ENCODE measurements at regions not wholly inside any gene's neighbourhood (a gene's known extent, or its start where the extent isn't known, plus 50 kb on each side); places are given as distances from the start of the nearest gene placed in this dataset.
"Not testable (repeated sequence)": the region's sequence is repeated elsewhere in the genome, so short reads cannot be mapped to it uniquely, and the experiment has no call there.

GRCh38 chr12:68422956-68423574, 90.9 kb upstream of the MDM1 start:
- DNase-seq (ENCODE audit: low read depth in 2 of 2) = peak in 1 of 2 donors; percentile 85

- DNase-seq (ENCODE audit: low read depth in 2 of 2) = no peak
Measured at GRCh38 chr12:68425998-68426397, 93.8 kb upstream of the MDM1 start.

DNA sequence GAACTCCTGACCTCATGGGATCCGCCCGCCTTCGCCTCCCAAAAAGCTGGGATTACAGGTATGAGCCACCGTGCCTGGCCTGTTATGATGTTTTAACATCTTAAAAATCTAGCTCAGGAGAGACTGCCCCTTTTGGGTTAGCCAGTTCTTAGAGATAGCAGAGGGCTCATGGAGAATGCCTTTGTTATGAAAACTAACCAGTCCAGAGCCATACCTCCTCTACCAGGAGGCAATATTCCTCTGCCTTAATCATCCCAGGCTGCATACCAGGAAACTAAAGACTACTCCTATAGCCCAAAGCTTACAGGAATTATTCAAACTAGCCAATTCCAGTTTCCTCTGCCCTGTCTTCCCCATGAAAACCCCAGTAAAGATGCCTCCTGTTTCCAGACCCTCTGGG, 96.0 kb upstream of the MDM1 start:
- no peak for DNase-seq (ENCODE audit: low read depth in 2 of 2)

GRCh38 chr12:68428724-68429501, 96.8 kb upstream of the MDM1 start:
- DNase-seq (ENCODE audit: low read depth in 2 of 2) = no peak

GRCh38 chr12:68429696-68430095, 97.5 kb upstream of the MDM1 start:
- no peak for DNase-seq (ENCODE audit: low read depth in 2 of 2)

- DNase-seq (ENCODE audit: low read depth in 2 of 2) = no peak
Measured at GRCh38 chr12:68431786-68432185, 99.6 kb upstream of the MDM1 start.

GRCh38 chr12:68432622-68433021, 100.5 kb upstream of the MDM1 start:
- DNase-seq (ENCODE audit: low read depth in 2 of 2) = no peak

- no peak for DNase-seq (ENCODE audit: low read depth in 2 of 2)
Measured at GRCh38 chr12:68434391-68435298, 102.5 kb upstream of the MDM1 start.

GRCh38 chr12:68435299-68435637, 103.1 kb upstream of the MDM1 start:
- DNase-seq (ENCODE audit: low read depth in 2 of 2) = no peak

GRCh38 chr12:68435816-68436215, 103.7 kb upstream of the MDM1 start:
- DNase-seq (ENCODE audit: low read depth in 2 of 2) = no peak

DNA sequence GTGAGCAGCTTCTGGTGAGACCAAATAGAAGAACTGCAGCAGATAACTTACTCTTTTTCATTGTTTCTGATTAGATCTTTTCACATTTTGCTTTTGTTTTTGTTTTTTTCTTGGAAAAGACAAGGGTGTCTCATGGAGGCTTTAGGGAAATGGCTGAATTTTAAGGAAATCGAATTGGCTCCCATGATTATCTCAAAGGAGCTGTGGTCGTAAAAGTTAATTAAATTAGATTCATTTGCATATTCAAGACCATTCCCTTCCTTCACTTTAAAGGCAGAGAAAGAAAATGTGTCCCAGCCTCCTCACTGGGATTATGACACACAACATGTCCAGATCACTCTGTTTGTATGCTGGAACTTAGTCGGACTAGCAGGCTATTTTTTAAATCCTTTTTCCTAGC, 106.4 kb upstream of the MDM1 start:
- DNase-seq (ENCODE audit: low read depth in 2 of 2) = no peak

DNA sequence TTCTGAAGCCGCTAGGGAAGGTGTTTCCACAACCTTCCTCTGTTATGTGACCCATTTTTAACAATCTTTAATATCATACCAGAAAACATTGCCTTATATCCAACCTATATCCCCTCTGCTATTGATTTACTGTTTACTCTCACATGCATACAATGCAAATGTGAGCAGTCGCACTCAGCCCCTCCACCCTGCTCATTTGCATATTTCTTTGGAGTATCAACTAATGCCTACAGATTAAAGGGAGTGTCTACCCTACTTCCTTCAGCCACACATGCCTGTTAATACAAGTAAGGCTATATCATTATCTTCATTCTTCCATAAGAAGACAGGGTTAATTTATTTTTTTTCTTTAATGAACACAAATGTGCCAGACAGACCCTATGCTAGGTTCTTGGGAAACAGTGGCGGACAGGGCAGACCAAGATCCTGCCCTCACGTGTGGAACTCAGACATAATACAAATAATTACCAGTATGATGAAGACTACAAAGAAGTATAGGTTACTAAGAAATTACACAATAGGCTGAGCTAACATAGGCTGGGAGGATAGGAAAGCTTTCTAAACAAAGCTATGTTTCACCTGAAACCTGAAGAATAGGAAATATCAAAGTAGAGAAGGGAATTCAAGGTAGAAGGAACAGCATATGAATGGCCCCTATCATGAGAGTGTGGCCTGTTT, 107.3 kb upstream of the MDM1 start:
- DNase-seq (ENCODE audit: low read depth in 2 of 2) = no peak

- no peak for DNase-seq (ENCODE audit: low read depth in 2 of 2)
Measured at GRCh38 chr12:68440068-68440581, 108.0 kb upstream of the MDM1 start.

- no peak for DNase-seq (ENCODE audit: low read depth in 2 of 2)
Measured at GRCh38 chr12:68441167-68441566, 109.0 kb upstream of the MDM1 start.

- not testable (repeated sequence) for DNase-seq (ENCODE audit: low read depth in 2 of 2)
Measured at GRCh38 chr12:68442353-68442972, 110.3 kb upstream of the MDM1 start.

DNA sequence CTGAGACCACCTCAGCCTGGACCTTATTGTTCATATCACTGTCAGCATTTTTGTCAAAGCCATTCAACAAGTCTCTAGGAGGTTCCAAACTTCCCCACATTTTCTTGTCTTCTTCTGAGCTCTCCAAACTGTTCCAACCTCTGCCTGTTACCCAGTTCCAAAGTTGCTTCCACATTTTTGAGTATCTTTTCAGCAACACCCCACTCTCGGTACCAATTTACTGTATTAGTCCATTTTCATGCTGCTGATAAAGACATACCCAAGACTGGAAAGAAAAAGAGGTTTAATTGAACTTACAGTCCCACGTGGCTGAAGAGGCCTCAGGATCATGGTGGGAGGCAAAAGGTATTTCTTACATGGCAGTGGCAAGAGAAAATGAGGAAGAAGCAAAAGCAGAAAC, 111.5 kb upstream of the MDM1 start:
- not testable (repeated sequence) for DNase-seq (ENCODE audit: low read depth in 2 of 2)

DNA sequence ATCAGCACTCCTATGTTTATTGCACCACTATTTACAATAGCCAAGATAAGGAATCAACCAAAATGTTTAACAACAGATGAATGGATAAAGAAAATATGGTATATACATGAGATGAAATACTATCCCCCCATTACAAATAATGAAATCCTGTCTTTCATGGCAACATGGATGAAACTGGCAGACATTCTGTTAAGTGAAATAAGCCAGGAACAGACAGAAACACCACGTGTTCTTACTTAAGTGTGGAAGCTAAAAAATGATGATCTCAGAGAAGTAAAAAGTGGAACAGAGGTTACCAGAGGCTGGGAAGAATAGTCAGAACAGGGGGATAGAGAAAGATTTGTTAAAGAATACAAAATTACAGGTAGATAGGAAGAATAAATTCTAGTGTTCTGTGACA, 113.7 kb upstream of the MDM1 start:
- DNase-seq (ENCODE audit: low read depth in 2 of 2) = no peak

DNA sequence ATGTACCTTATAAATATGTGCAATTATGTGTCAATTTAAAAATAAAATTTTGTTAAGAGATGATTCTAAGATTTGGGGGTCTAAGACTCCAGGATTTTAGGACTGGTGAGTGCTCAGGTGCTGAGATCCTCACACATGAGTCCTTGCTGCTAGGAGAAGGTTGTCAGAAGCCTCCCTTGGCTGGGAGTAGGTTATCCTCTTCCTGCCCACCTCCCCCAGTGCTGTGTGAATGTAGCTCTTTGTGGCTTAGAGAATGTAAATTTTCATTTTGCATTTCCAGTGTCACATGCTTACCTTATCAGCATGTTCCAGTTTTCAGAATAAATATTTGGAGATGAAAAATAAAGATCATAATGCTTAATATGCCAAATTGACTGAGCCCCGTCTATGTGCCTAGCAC, 114.2 kb upstream of the MDM1 start:
- DNase-seq (ENCODE audit: low read depth in 2 of 2) = no peak

DNA sequence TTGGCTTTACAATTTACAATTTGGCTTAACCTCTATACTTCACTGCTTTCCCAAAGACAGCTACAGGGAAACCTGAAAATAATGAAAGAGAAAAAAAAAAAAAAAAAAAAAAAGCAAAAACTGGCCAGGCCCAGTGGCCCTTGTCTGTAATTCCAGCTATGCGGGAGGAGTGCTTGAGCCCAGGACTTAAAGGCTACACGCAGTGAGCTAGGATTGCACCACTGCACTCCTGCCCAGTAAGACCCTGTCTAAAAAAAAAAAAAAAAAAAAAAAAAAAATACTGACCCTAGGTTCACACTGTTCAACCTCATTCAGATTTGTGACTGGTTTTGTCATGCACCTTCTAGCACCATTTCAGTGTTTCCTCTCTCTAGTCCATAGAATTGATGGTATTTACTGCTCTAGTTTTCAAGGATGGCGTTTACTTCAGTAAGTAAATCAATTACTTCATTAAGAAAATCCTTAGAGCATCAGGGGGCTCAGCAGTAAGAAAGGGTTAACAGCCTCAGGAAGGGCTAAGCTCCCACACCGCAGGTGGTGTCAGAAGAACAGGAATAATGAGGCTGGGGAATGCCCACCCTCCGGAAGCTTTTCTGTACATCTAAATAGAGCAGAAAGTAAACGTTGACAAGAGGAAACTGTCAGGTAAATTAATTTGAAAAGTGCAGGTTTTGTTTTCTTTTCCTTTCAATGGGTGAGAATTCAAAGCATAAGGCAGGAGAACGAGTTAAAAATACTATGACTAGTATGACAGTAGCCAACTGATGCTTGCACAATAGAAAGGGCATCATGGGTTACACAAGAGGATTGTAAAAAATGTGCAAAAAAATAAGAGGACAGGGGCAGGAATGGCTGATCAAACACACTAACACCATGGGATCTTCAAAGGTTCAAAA, 115.0 kb upstream of the MDM1 start:
- no peak for DNase-seq (ENCODE audit: low read depth in 2 of 2)

- DNase-seq (ENCODE audit: low read depth in 2 of 2) = no peak
Measured at GRCh38 chr12:68447797-68448260, 115.7 kb upstream of the MDM1 start.

All from dermis microvascular lymphatic vessel endothelial cell (primary cell).